ENCODE measurements at regions not wholly inside any gene's neighbourhood (a gene's known extent, or its start where the extent isn't known, plus 50 kb on each side); places are given as distances from the start of the nearest gene placed in this dataset.

DNA sequence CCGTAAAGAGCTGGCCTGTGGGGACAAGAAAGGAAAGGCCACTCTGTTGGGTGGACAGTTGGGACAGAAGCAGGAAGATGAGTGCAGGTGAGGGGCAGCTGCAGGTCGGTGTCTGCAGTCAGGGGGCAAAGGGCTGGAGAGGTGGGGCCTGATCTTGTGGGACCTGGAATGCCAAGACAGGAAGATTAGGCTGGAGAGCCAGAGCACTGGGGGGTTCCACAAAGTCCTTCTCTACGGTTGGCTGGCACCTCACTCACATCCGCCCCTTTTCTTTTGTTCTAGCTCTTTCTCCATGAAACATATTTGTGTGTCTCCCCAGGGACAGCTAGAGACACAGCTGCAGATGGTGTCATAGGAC, 404.1 kb downstream of the PTPRU start:
- DNase-seq: no peak

DNA sequence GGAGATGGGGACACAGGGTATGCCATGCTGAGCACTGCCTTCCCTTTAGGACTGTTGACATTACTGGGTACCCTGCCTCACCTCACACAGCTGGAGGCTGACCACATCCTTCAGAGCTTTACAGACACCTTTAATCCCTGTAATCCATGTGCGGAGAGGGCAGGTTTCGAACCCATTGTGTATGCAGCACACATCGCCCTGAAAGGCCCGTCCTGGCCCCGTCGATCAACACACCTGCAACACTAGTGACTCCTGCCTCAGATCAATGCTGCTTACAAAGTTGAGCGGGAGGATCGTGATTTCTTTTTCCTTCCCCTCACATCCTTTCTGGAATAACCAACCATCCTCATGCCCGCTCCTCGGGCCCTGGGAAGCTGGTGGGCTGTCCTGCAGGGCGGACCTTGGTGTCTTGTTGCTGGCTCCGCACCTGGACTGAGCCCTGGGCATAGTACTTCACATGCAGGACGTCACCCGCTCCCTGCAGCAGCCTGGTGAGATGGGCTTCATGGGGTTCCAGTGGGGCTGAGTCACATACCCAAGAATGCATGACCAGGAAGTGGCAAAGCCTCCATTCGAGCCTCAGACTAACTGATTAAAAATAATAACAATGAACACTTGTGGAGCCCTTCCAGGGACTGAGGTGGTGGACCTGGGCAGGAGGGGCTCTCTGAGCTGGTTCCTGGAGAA, 403.6 kb downstream of the PTPRU start:
- DNase-seq: no peak

DNA sequence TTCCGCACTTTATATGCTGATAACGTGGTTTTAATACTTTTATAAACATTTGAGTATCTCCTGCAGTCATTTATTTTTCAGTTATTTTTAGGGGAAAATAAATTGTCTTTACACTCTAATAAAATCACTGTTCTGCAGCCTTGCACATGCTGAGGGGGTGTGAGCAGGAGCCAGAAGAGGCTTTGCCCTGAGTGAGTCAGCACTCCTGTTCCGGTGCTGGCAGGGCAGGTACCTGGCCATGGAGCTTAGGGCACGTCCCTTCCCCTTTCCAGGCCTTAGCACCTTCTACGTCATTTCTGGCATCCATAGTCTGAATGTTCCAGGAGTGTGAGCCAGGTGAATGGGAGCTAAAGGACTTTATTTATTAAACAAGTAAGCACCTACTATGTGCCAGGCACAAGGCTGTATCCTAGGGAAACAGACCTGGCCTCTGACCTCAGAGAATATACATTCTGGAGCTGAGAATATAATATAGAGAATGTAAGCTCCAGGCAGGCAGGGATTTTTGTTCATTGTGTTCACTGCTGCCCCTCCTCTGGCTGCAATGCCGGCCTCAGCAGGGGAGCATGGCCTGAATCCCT, 402.9 kb downstream of the PTPRU start:
- DNase-seq: no peak

DNA sequence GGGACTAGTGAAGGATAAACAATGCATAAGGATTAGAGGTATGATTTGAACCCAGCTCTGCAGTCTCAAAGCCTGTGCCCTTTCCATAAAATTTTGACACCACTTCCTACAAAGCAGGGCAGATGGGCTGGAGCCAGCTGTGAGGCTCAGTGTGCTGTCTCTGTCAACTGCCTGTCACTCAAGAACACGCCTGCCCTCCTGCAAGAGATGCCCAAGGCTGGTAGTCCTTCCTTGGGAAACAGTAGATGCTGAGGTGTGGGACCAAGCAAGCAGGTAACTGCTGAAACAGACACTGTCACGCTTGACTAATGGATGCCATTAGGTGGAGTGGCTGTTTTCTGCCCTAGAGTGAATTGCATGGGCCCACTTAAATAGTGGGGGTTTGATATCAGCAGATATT, 402.0 kb downstream of the PTPRU start:
- DNase-seq: no peak

DNA sequence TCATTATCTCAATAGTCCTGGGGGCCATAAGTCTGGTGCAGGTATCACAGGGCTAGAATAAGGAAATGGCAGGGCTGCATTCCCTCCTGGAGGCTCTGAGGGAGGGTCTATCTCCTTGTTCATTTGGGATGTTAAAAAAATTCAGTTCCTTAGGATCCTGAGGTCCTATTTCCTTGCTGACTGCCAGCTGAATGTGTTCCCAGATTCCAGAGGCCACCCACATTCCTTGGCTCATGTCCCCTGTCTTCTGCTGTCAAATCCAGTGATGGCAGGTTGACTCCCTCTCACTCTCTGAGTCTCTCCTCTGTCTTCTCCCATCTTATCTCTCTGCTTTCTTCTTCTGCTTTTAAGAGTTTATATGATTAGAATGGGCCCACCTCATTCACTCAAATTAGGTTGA, 400.6 kb downstream of the PTPRU start:
- no peak for DNase-seq

DNA sequence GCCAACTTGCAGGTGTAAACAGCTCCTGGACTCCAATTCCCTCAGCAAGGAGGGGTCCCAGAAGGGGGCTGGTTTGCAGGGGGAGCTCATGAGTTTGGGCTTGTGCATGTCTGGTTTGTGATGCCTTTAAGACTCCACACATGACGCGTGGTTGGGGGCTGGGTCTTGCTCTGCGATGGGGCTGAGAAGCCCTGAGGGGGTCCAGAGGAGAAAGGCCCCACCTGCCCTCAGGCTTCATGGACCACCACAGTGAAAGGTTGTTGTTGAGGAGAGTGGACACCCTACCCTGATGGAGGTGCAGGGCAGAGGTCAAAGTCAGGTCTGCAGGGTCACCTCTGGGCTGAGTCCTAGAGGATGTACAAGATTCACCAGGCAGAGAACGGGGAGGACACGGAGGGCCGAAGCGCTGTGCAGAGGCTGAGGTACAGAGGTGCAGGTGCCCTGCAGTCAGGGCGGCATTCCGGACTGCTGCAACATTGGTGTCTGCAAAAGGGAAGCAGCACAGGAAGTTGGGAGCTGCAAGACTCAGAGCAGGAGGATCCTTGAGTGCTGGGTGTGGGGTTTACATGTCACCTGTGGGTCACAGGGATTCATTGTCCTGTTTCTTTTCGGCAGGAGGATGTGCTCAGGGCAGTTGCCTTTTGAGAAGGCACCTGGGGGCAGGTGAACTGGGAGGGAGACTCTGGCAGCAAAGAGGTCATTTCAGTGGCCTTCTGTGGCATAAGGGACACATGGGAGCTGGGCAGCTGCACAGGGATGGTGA, 399.4 kb downstream of the PTPRU start:
- no peak for DNase-seq

DNA sequence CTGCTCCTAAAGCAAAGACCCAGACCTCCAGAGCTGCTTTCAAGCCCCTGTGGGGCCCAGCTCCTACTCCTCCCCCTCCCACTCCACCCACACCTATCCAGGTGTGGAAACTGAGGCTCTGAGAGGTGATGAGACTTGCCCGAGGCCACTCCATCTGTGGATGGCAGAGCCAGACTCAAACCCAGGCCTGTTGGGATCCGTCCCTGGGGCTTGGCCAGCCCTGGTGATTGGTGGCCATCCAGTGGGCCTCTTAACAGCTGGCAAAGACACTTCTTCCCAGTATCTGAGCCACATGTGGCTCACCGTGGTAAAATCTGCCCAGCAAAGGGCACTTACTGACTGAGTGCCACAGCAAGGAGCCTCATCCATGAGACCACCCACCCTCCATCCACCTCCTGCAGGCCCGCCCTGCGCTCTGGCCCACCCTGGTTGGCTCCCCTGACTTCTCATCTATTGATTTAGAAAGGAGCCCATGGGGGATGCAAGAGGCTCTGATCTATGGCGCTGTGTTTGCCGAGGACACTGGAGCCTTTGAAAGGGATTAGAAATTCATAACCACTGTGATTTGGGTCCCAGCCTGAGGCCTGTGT, 398.5 kb downstream of the PTPRU start:
- no peak for DNase-seq

DNA sequence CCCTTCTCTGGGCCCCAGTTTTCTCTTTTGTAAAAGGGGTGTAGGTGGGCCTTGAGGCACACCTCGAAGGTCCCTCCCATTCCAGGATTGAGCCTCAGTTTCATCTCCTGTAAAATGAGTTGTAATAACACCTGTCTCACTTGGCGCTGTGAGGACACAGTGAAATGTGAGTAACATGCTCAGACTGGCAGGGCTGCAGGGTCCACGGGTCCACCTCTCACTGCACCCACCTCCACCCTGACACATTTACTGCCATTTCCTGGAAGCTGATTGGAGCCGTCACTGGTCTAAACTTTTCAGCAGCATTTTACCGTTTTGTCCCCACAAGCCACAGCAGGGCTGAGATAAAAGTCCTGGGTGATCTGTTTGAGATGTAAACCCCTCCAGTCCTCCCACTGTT, 398.0 kb downstream of the PTPRU start:
- no peak for DNase-seq

DNA sequence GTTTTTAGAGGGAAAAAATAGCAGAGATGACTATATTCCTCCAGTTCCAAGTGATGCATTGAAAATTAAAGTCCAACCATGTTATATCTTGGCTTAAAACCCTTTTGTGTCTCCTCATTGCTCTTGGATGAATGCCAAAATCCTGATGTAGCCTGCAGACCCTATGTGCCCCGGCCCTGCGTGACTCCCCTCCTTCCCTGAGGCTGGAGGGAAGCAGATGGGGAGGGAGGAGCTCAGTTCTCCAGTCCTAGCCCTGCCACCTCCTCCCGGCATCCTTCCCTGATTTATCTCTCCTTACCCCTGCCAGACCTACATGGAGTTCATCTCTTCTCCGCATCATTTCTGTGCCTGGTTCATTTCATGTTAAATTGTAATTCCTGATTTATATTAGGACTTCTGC, 397.4 kb downstream of the PTPRU start:
- DNase-seq: no peak

DNA sequence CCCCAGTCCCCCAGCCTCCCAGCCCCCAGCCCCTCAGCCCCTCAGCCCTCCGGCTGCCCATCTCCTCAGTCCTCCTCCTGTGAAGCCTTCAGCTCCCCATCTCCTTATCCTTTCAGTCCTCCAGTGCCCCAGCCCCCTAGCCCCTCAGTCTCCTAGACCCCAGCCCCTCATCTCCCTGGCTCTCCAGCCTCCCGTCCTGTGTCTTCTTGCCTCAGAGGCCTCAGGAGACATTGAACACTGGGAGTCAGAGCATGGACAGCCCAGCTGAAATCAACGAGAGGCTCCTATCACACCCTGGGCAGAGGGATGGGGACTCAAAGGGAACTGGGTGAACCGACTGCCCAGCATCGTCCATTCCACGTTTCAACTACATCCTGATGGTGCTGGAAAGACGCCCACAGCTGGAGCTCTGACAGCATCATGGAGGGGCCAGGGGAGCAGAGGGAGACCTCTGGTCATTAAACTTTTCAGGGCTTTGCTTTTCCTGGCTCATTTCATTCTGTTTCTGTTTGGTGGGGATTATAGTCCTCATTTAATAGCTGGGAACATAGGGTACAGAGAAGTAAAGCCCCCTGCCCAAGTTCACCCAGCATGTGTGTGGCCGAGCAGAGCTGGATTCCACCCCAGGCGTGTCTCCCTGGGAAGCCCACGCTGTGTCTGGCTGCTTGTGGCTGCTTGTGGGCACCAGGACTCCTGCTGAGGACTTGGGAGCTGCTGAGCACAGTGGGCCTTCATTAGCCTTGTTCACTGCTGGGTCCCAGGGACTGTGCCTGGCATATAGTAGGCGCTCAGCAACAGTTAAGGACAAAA, 396.7 kb downstream of the PTPRU start:
- no peak for DNase-seq

DNA sequence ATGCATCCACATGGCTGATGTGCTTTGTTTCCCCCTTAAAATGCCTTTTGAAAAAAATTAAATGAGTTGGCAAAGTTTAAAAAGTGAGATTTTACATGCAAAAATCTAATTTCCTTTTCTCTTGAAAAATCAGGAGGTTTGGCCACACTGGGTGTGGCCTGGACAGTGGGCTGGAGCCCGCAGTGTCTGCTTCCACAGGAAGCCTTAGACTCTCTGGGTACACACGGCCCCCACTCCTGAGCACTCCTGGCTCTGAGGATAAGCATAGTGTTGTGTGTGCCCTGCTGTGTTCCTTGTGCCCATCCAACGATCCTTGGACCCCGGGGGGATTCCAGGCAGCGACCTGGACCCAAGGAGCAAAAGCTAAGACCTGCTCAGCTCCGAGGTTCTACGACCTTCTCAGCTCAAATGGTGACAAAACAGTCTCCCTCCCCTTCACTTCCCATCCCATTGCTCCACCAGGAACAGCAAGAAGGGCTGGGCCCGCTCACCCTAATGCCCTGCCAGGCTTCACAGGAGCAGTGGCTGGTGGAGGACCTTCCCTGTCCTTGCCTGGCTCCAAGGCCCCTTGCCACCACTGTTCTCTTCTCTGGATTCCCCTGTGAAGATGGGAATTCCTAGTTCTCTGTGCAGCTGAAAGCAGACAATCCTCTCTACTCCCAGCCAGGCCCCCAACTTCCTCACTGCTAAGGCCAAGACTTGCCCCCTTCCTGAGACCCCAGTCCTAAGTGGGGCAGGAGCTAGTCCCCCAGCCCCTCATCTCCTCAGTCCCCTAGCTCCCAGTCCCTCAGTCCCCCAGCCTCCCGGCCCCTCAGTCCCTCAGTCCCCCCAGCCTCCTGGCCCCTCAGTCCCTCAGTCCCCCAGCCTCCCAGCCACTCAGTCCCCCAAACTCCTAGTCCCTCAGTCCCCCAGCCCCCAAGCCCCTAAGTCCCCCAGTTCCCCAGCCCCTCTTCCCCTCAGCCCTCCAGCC, 395.8 kb downstream of the PTPRU start:
- DNase-seq: no peak

DNA sequence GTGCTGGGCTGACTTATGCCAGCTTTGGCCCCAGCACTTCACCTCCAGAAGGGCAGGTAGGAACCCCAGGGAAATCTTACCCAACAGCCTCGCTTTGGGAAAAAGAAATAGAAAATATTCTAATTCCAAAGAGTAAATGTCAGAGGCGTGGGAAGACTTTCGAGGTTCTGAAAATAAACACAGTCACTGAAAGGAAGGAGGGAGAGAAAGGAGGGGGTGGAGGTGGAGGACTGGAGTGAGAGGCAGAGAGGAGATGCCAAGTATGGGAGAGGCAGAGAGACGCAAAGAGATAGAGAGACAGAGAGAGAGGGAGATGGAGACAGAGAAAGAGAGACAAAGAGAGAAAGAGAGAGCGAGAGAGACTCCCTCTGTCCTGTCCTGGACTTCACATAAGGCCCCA, 395.0 kb downstream of the PTPRU start:
- no peak for DNase-seq

DNA sequence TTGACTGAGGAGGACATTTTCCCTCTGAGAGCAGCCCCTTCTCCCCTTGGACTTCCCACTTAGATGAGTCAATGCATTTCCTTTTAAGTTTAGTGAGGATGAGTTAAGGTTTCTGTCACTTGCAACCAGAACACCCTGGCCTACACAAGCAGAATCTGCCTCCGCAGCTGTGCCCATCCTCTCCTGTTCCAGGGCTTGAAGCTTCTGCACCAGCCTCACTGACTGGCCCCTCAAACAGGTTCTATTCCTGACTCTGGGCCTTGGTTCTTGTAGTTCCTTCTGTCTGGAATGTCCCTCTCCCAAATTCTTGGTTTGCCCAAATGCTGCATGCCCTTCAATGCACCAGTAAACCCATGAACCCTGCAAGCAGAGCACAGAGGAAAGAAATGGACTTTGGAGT, 394.4 kb downstream of the PTPRU start:
- DNase-seq: no peak

DNA sequence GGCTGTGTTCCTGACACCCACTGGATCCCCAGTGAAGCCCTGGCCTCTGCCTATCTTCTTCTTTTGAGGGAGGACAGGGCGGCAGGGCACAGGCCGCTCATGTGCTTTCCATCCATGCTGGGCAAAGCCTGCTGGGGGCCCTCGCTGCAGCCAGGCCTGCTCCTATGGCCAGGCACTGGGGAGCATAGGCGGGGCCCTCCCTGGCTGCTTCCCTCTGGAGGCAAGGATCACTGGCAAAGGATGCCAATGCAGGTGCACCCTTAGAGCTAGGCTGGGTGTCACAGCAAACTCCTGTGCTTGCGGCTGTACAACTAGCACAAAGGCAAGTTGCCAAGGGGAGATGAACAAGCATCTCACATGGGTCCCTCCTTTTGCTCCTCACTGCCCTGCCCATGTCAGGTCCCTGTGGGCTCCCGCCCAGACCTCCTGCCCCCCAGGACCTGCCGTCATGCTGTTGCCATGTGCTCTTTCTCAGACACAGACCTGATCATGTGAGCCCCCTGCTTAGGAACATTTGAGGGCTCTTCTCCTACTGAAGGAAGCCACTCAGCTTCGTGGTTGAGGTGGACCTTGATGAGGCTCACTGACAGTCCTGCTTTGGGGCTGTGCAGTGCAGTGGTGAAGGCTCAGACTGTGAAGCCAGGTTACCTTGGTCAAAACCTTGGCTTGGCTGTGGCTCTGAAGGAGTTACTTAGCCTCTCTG, 393.6 kb downstream of the PTPRU start:
- no peak for DNase-seq

DNA sequence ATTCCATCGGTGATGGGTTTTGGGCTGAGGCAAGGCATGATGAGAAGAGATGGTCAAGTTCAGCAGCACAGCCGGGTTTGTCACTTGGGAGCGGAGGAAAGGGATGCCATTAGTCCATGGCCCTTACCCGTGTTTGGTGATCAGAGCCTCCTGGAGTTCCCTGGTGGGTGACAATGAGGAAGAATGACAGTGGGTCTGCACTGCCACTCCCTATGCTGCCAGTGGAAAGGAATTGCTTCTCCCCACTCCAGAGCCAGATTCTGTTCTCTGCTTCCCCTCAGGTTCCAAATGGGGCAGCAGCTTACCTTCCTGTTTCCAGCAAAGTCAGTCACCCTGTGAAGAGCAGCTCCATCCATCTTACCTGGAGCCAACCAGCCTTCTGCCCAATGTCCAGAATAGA, 393.1 kb downstream of the PTPRU start:
- no peak for DNase-seq

DNA sequence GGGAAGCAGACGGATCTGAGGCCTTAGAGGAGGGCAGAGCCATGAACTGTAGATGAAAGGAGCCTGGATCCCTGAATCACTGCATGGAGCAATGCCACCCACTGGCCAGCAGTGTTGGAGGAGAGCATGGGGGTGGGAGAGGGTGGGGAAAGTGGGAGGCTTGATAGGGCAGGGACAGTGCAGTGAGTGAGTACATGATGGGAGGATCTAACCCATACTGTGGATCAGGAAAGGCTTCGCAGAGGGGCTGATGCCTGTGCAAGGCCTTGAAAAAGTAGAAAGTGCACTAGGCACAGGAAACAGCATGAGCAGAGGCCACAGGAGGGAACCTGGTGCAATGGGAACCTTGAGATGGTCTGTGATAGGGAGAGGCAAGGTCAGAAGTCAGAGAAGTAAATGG, 391.9 kb downstream of the PTPRU start:
- DNase-seq: no peak

DNA sequence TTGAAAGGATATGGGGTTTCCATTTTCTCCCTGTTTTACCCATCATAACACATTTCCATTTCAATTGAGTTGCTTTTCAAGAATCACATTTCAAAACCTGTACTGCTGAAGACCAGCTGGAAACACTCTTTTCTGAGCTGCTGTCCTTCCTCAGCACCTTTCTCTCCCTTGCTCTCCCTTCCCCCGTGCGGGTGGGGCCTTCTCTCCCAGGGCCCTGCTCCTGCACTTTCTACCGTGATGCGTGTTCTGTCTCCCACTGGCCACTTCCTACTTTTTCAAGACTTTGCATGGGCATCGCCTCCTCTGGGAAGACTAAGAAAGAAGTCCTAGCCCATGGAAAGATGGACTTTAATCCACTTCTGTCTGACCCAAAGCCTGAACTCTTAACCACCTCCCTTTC, 390.4 kb downstream of the PTPRU start:
- DNase-seq: no peak

DNA sequence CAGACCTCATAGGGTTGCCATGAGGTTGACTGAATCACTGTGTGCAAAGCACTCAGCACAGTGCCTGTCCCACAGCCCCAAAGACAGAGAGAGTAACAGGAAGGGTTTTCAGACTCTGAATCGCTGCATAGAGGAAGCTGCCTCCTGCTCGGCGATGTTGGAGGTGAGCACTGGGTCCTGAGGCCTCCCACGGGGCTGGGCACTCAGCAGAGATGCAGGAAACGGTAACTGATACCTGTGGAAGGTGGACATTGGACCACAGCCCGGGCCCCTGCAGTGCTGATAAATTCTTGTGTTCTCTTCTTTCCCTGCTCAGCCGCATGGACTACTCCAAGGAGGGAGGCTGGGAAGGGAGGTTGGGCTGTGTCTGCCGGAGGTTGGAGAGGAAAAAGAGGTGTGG, 389.7 kb downstream of the PTPRU start:
- DNase-seq: no peak

DNA sequence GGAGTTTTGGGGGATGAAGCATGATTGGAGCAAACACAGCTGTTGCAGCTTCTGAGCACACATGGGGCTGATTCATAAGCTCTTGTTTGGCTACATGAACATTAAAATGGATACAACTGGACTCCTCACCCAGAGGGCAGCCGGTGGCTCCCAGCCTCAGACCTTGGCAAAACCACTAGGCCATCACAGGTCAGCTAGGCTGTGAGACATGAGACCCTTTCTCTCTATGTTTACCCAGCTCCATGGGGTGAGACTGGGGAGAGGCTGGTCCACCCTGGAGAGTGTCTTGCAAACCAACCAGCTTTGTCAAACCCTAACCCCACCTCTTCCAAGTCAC, 388.7 kb downstream of the PTPRU start:
- no peak for DNase-seq

DNA sequence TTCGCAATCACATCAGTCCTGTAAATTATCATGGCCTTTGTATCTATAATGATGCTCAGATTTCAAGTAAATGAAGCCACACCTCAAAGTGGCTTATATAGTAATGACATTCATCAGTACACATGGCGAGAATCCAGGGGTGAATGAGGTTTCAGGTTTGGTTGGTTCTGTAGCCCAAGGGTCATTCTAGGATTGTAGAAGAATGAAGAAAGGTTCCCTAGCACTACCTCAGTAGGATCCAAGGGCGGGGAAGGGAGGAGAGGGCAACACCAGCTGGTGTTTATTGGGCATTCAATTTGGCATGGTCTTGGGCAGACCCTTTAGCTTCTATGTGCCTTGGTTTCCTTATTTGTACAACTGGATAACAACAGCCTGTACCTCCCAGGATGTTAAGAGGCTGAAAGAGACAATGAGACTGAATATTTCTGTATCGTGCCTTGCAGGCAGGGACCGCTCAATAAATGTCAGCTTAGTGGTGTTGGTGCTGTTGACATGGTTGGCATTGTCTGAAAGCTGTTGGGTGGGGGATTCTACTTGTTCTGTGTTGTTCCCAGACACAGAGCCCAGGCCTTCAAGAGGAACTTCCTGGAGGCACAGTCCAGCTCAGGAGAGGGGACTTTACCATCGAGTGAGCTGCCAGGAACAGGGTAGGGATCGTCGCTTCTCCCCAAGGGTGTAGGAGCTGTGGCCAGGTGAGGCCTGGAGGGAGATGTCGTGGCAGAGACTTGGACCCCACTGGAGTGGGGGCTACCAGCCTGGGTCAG, 388.2 kb downstream of the PTPRU start:
- DNase-seq: no peak

DNA sequence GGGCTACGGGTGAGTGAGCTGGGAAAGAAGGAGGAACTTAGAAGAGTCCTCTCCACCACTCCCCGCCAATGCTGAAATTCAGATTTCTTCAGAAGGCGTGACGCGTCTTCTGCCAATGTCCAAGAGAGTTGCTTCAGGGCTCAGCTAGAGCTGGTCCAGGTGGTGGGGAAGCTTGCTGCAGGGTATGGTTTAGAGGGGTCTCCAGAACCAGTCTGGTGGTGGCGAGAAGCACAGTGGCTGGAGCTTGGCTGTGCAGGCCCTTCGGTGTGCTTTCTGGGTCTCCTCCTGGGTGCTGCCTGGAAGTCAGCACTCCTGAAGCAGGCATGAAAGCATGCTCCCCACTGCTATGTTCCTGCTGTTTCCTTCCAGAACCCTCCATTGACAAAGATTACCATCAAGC, 387.2 kb downstream of the PTPRU start:
- no peak for DNase-seq
